Liver (tissue), 8 donors: ENCODE measurements at regions not wholly inside any gene's neighbourhood (a gene's known extent, or its start where the extent isn't known, plus 50 kb on each side); places are given as distances from the start of the nearest gene placed in this dataset.
A peak's percentile ranks its signal among the peaks of the same experiment; 100 is the strongest.

Experiments
- DNase-seq: peaks from one replicate; pipeline ENCODE4 v3.0.0-alpha.2; 2017; ENCODE audit warnings: low spot score
- H3K27ac ChIP-seq, 2 donors: one replicate each; pipeline ENCODE4 v1.7.0; 2013; ENCODE audit warnings: inconsistent platforms in 2 of 2, low read length in 2 of 2, control low read depth in 1 of 2, low read depth in 1 of 2, mild to moderate bottlenecking in 1 of 2
- H3K27me3 ChIP-seq, 4 donors: one replicate each; pipeline versions ENCODE4 v1.6.1 to v1.7.0; 2013; ENCODE audit warnings: low read length in 3 of 4, inconsistent platforms in 1 of 4, mild to moderate bottlenecking in 1 of 4, moderate library complexity in 1 of 4; ENCODE audit not compliant: control insufficient read depth in 4 of 4, insufficient read depth in 4 of 4
- H3K36me3 ChIP-seq, 4 donors: one replicate each; pipeline versions ENCODE4 v1.6.1 to v1.7.0; 2013; ENCODE audit warnings: low read length in 3 of 4, mild to moderate bottlenecking in 3 of 4, low read depth in 1 of 4, moderate library complexity in 1 of 4; ENCODE audit not compliant: control insufficient read depth in 4 of 4, insufficient read depth in 3 of 4
- H3K4me1 ChIP-seq, 4 donors: one replicate each; pipeline versions ENCODE4 v1.6.1 to v1.7.0; 2013; ENCODE audit warnings: low read length in 3 of 4, mild to moderate bottlenecking in 3 of 4, moderate library complexity in 1 of 4; ENCODE audit not compliant: control insufficient read depth in 4 of 4, insufficient read depth in 4 of 4
- H3K4me3 ChIP-seq, 3 donors: one replicate each; pipeline versions ENCODE4 v1.6.1 to v1.7.0; 2013; ENCODE audit warnings: low read length in 3 of 3, control low read depth in 1 of 3, low read depth in 1 of 3, mild to moderate bottlenecking in 1 of 3
- H3K9ac ChIP-seq, 2 donors: one replicate each; pipeline ENCODE4 v1.7.0; 2013; ENCODE audit warnings: low read length in 2 of 2, mild to moderate bottlenecking in 2 of 2, moderate library complexity in 2 of 2, control low read depth in 1 of 2, low read depth in 1 of 2
- H3K9me3 ChIP-seq, 4 donors: one replicate each; pipeline versions ENCODE4 v1.6.1 to v1.7.0; 2013; ENCODE audit warnings: low read length in 3 of 4; ENCODE audit not compliant: control insufficient read depth in 4 of 4
- ATF3 ChIP-seq: IDR thresholded peaks from 2 replicates; pipeline ENCODE4 v1.6.1; 2016; ENCODE audit warnings: antibody characterized with exemption
- CTCF ChIP-seq: fragments of 150-350 bp; IDR thresholded peaks from 2 replicates; pipeline ENCODE4 v1.5.1; 2017; ENCODE audit warnings: improper control_type of control experiment, low read depth, low read length; ENCODE audit not compliant: missing input control
- EGR1 ChIP-seq, 2 donors: IDR thresholded peaks; 2 replicates each; pipeline ENCODE4 v1.6.1; 2016 to 2018; ENCODE audit warnings: antibody characterized with exemption in 2 of 2, low read depth in 2 of 2
- FOXA1 ChIP-seq: IDR thresholded peaks from 2 replicates; pipeline ENCODE4 v1.6.1; 2016; ENCODE audit warnings: antibody characterized with exemption
- FOXA2 ChIP-seq: IDR thresholded peaks from 2 replicates; pipeline ENCODE4 v1.6.1; 2016; ENCODE audit warnings: antibody characterized with exemption
- GABPA ChIP-seq, 2 donors: IDR thresholded peaks in 1 of 2; conservative IDR thresholded peaks in 1 of 2; 2 replicates each; pipeline ENCODE4 v1.6.1; 2016; ENCODE audit warnings: antibody characterized with exemption in 2 of 2, mild to moderate bottlenecking in 1 of 2, moderate library complexity in 1 of 2
- HNF4A ChIP-seq, 2 donors: conservative IDR thresholded peaks; 2 replicates each; pipeline ENCODE4 v1.6.1; 2016; ENCODE audit warnings: antibody characterized with exemption in 2 of 2, mild to moderate bottlenecking in 2 of 2
- HNF4G ChIP-seq: IDR thresholded peaks from 2 replicates; pipeline ENCODE4 v1.6.1; 2016; ENCODE audit warnings: antibody characterized with exemption
- JUND ChIP-seq, 2 donors: IDR thresholded peaks; 2 replicates each; pipeline ENCODE4 v1.6.1; 2016; ENCODE audit warnings: antibody characterized with exemption in 2 of 2
- NR2F2 ChIP-seq: IDR thresholded peaks from 2 replicates; pipeline ENCODE4 v1.6.1; 2016; ENCODE audit warnings: antibody characterized with exemption
- RAD21 ChIP-seq, 2 donors: IDR thresholded peaks; 2 replicates each; pipeline ENCODE4 v1.6.1; 2016; ENCODE audit warnings: antibody characterized with exemption in 2 of 2, mild to moderate bottlenecking in 2 of 2
- RXRA ChIP-seq, 2 donors: IDR thresholded peaks; 2 replicates each; pipeline ENCODE4 v1.6.1; 2017 to 2018; ENCODE audit warnings: antibody characterized with exemption in 2 of 2, mild to moderate bottlenecking in 1 of 2
- SP1 ChIP-seq: IDR thresholded peaks from 2 replicates; pipeline ENCODE4 v1.6.1; 2018; ENCODE audit warnings: antibody characterized with exemption, mild to moderate bottlenecking
- TAF1 ChIP-seq: conservative IDR thresholded peaks from 2 replicates; pipeline ENCODE4 v1.6.1; 2016; ENCODE audit warnings: antibody characterized with exemption, mild to moderate bottlenecking
- YY1 ChIP-seq: IDR thresholded peaks from 2 replicates; pipeline ENCODE4 v1.6.1; 2016; ENCODE audit warnings: antibody characterized with exemption, mild to moderate bottlenecking
- ZBTB33 ChIP-seq: IDR thresholded peaks from 2 replicates; pipeline ENCODE4 v1.6.1; 2016; ENCODE audit warnings: antibody characterized with exemption
- WGBS: extraction: QIAGEN DNeasy Blood & Tissue Kit; methylation state at CpG from one replicate; pipeline ENCODE4 v1.1.7; 2013; 5-methylcytosine and 5-hydroxymethylcytosine counted together
- TF ChIP-seq, protein P1 (sequence below): IDR thresholded peaks from 2 replicates; pipeline ENCODE4 v1.6.1; 2016; ENCODE audit warnings: antibody characterized with exemption
- TF ChIP-seq, protein P2 (sequence below): IDR thresholded peaks from 2 replicates; pipeline ENCODE4 v1.6.1; 2016; ENCODE audit warnings: antibody characterized with exemption, mild to moderate bottlenecking
- donor health status: healthy.
- donor health status: healthy.
- donor health status: healthy.
- donor health status: healthy.
- donor health status: healthy.

DNA sequence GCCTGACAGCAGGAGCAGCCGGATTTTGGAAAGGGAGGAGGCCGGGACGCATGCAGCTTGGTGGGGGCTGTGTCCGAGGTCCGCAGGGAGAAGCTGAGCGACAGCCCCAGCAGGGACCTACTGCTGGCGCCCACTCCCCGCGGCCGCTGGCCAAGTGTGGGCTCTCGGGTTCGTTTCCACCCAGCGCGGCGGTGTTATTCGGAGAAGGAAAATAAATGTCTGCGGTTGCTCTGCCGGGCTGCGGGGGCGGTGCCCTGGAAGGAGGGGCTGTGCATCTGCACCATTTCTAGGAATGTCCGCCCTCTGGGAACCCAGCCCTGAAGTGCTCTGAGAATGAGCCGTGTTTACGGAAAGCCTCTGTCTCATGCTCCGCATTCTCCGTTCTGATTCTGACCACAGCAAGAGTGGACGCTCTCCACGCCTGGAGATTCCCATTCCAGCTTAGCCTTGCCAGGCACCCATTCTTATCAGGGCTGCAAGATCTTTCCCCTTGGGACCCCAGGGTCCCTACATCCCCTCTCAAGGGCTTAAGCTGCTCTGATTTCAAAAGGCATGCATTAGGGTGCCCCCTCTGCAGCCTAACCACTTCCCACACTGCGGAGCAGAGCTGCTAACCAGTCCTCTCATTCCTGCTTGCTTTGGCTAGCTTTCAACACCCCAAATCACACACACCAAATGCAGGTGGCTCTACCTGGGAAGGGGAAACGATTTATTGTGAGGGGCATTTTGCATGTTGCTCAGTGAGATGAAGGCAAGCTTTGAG, 256.6 kb upstream of the GLI3 start:
- H3K4me1 ChIP-seq, result no peaks in the 10 kb centered on the region
- peak overlapping the region in 1 of 3 donors; percentile 44 for H3K4me3 ChIP-seq
- no peak overlapping the region for H3K27ac ChIP-seq
- H3K9ac ChIP-seq, result no peak overlapping the region
- DNase-seq, result no peak
- H3K36me3 ChIP-seq, result no peaks in the 10 kb centered on the region
- 3% methylated on average over 29 of the region's 29 CpGs for WGBS
- H3K9me3 ChIP-seq, result no peaks in the 10 kb centered on the region
- TF ChIP-seq YY1, result no peak
- no peak for TF ChIP-seq TAF1
- TF ChIP-seq SP1, result no peak
- TF ChIP-seq JUND (IDR thresholded peaks at IDR 0.05), result no peak
- TF ChIP-seq RAD21 (IDR thresholded peaks at IDR 0.05), result peak in 1 of 2 donors; percentile 34
- TF ChIP-seq HNF4A (conservative IDR thresholded peaks at IDR 0.05), result no peak
- TF ChIP-seq, protein P1, sequence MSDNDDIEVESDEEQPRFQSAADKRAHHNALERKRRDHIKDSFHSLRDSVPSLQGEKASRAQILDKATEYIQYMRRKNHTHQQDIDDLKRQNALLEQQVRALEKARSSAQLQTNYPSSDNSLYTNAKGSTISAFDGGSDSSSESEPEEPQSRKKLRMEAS, result no peak
- no peak for TF ChIP-seq NR2F2
- TF ChIP-seq GABPA (IDR thresholded peaks at IDR 0.05 in 1 of 2, conservative IDR thresholded peaks at IDR 0.05 in 1 of 2), result no peak
- TF ChIP-seq ATF3, result no peak
- TF ChIP-seq EGR1 (IDR thresholded peaks at IDR 0.05; ENCODE audit: low read depth in 2 of 2), result peak; percentile 53 to 80
- peaks cover 0 to 6% (median 2%) of the 10 kb centered on the region in 4 donors for H3K27me3 ChIP-seq

DNA sequence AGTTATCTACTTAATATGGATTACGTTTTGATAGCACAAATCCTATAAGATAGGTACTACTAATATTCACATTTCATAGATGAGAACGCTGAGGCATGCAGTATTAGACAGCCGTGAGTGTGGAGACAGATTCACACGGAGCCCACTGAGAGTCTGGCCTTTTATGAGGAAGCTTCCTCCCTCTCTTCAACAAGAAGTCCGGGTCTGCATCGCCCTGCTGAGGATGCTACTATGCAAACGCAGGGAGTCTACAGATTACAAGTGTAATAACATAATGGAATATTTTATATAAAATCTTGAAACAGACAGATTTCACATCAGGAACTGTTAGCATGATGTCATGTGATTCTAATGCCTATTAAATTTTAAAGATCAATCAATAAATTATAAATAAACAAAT, 255.9 kb upstream of the GLI3 start:
- H3K4me3 ChIP-seq, result no peak overlapping the region
- TF ChIP-seq FOXA1 (no peak), RXRA (IDR thresholded peaks at IDR 0.05) (no peak), RAD21 (IDR thresholded peaks at IDR 0.05) (no peak), CTCF (no peak), FOXA2 (no peak), JUND (IDR thresholded peaks at IDR 0.05) (no peak), ZBTB33 (no peak), ATF3 (no peak), YY1 (no peak), NR2F2 (no peak), GABPA (IDR thresholded peaks at IDR 0.05 in 1 of 2, conservative IDR thresholded peaks at IDR 0.05 in 1 of 2) (no peak), SP1 (no peak), HNF4G (no peak), HNF4A (conservative IDR thresholded peaks at IDR 0.05) (no peak), TAF1 (no peak), EGR1 (IDR thresholded peaks at IDR 0.05; ENCODE audit: low read depth in 2 of 2) (no peak)
- TF ChIP-seq, protein P2, sequence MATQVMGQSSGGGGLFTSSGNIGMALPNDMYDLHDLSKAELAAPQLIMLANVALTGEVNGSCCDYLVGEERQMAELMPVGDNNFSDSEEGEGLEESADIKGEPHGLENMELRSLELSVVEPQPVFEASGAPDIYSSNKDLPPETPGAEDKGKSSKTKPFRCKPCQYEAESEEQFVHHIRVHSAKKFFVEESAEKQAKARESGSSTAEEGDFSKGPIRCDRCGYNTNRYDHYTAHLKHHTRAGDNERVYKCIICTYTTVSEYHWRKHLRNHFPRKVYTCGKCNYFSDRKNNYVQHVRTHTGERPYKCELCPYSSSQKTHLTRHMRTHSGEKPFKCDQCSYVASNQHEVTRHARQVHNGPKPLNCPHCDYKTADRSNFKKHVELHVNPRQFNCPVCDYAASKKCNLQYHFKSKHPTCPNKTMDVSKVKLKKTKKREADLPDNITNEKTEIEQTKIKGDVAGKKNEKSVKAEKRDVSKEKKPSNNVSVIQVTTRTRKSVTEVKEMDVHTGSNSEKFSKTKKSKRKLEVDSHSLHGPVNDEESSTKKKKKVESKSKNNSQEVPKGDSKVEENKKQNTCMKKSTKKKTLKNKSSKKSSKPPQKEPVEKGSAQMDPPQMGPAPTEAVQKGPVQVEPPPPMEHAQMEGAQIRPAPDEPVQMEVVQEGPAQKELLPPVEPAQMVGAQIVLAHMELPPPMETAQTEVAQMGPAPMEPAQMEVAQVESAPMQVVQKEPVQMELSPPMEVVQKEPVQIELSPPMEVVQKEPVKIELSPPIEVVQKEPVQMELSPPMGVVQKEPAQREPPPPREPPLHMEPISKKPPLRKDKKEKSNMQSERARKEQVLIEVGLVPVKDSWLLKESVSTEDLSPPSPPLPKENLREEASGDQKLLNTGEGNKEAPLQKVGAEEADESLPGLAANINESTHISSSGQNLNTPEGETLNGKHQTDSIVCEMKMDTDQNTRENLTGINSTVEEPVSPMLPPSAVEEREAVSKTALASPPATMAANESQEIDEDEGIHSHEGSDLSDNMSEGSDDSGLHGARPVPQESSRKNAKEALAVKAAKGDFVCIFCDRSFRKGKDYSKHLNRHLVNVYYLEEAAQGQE, result no peak
- TF ChIP-seq, protein P1, result no peak
- H3K36me3 ChIP-seq, result no peaks in the 10 kb centered on the region
- peaks cover 0 to 6% (median 2%) of the 10 kb centered on the region in 4 donors for H3K27me3 ChIP-seq
- DNase-seq, result no peak
- H3K9me3 ChIP-seq, result no peaks in the 10 kb centered on the region
- H3K4me1 ChIP-seq, result no peaks in the 10 kb centered on the region
- no peak overlapping the region for H3K9ac ChIP-seq
- WGBS, result 44% methylated on average over 7 of the region's 7 CpGs
- no peak overlapping the region for H3K27ac ChIP-seq
